Effector CD8-positive, alpha-beta T cell (primary cell): ENCODE measurements at regions not wholly inside any gene's neighbourhood (a gene's known extent, or its start where the extent isn't known, plus 50 kb on each side); places are given as distances from the start of the nearest gene placed in this dataset.
"Not testable (repeated sequence)": the region's sequence is repeated elsewhere in the genome, so short reads cannot be mapped to it uniquely, and the experiment has no call there.

Source experiments
- DNase-seq: peaks from one replicate; lab custom pipeline; 2025; lab: John Stamatoyannopoulos, UW

GRCh38 chr14:30363219-30363880, 195.6 kb upstream of the G2E3 start:
- DNase-seq = not testable (repeated sequence)

GRCh38 chr14:30369502-30370180, 189.3 kb upstream of the G2E3 start:
- DNase-seq = no peak

- DNase-seq = no peak
These were observed 185.9 kb upstream of the G2E3 start for GRCh38 chr14:30373053-30373452.

- DNase-seq = no peak
These were observed 185.4 kb upstream of the G2E3 start for GRCh38 chr14:30373526-30373925.

- peak; percentile 3 for DNase-seq
These were observed 183.6 kb upstream of the G2E3 start for GRCh38 chr14:30375296-30375892.

GRCh38 chr14:30381861-30382480, 177.0 kb upstream of the G2E3 start:
- no peak for DNase-seq

GRCh38 chr14:30385925-30386324, 173.0 kb upstream of the G2E3 start:
- no peak for DNase-seq

GRCh38 chr14:30387871-30388270, 171.1 kb upstream of the G2E3 start:
- no peak for DNase-seq

- DNase-seq = no peak
These were observed 169.7 kb upstream of the G2E3 start for GRCh38 chr14:30389134-30389876.

- DNase-seq = no peak
These were observed 169.0 kb upstream of the G2E3 start for GRCh38 chr14:30389877-30390385.

GRCh38 chr14:30395065-30395464, 163.9 kb upstream of the G2E3 start:
- DNase-seq = no peak

- DNase-seq = no peak
These were observed 156.1 kb upstream of the G2E3 start for GRCh38 chr14:30402846-30403245.

GRCh38 chr14:30403791-30404190, 155.2 kb upstream of the G2E3 start:
- no peak for DNase-seq

- not testable (repeated sequence) for DNase-seq
These were observed 149.4 kb upstream of the G2E3 start for GRCh38 chr14:30409508-30410015.

GRCh38 chr14:30410986-30411385, 148.0 kb upstream of the G2E3 start:
- no peak for DNase-seq

GRCh38 chr14:30413184-30413583, 145.8 kb upstream of the G2E3 start:
- not testable (repeated sequence) for DNase-seq

- no peak for DNase-seq
These were observed 141.8 kb upstream of the G2E3 start for GRCh38 chr14:30417121-30417520.

GRCh38 chr14:30417999-30418398, 141.0 kb upstream of the G2E3 start:
- DNase-seq = no peak

GRCh38 chr14:30419037-30419436, 139.9 kb upstream of the G2E3 start:
- DNase-seq = no peak

GRCh38 chr14:30420515-30420914, 138.4 kb upstream of the G2E3 start:
- no peak for DNase-seq

GRCh38 chr14:30426463-30426862, 132.5 kb upstream of the G2E3 start:
- no peak for DNase-seq

GRCh38 chr14:30427401-30427800, 131.6 kb upstream of the G2E3 start:
- DNase-seq = no peak
